ENCODE measurements at regions not wholly inside any gene's neighbourhood (a gene's known extent, or its start where the extent isn't known, plus 50 kb on each side); places are given as distances from the start of the nearest gene placed in this dataset.

GRCh38 chr19:30119180-30119908 is 177.3 kb downstream of the URI1 start:
- no peak for DNase-seq (ENCODE audit: insufficient read length, low spot score)
- TF ChIP-seq CTCF (IDR thresholded peaks at IDR 0.05; ENCODE audit: insufficient read depth, missing control alignments) = no peak
- FAIRE-seq = no peak

GRCh38 chr19:30120860-30121484 is 178.9 kb downstream of the URI1 start:
- no peak for FAIRE-seq
- no peak for TF ChIP-seq CTCF (IDR thresholded peaks at IDR 0.05; ENCODE audit: insufficient read depth, missing control alignments)
- no peak for DNase-seq (ENCODE audit: insufficient read length, low spot score)

- peak; percentile 58 for FAIRE-seq
- peak; percentile 65 for DNase-seq (ENCODE audit: insufficient read length, low spot score)
These were observed 180.4 kb downstream of the URI1 start for GRCh38 chr19:30122431-30122830.

GRCh38 chr19:30123119-30123518 is 181.1 kb downstream of the URI1 start:
- no peak for TF ChIP-seq CTCF (IDR thresholded peaks at IDR 0.05; ENCODE audit: insufficient read depth, missing control alignments)
- FAIRE-seq (no peak), DNase-seq (ENCODE audit: insufficient read length, low spot score) (no peak)

More at GRCh38 chr19:30122431-30122830, 180.4 kb downstream of the URI1 start:
- TF ChIP-seq CTCF (IDR thresholded peaks at IDR 0.05; ENCODE audit: insufficient read depth, missing control alignments) = no peak

- TF ChIP-seq CTCF (IDR thresholded peaks at IDR 0.05; ENCODE audit: insufficient read depth, missing control alignments) = no peak
- FAIRE-seq (no peak), DNase-seq (ENCODE audit: insufficient read length, low spot score) (no peak)
These were observed 181.6 kb downstream of the URI1 start for GRCh38 chr19:30123611-30124010.

- DNase-seq (ENCODE audit: insufficient read length, low spot score) (no peak), FAIRE-seq (no peak)
- TF ChIP-seq CTCF (IDR thresholded peaks at IDR 0.05; ENCODE audit: insufficient read depth, missing control alignments) = no peak
These were observed 186.2 kb downstream of the URI1 start for GRCh38 chr19:30128211-30128610.
